WTC11 (cell line): ENCODE measurements at regions not wholly inside any gene's neighbourhood (a gene's known extent, or its start where the extent isn't known, plus 50 kb on each side); places are given as distances from the start of the nearest gene placed in this dataset.

Source experiments
- CREB1 ChIP-seq: sonication (generic); formaldehyde crosslinking; IDR thresholded peaks from 2 replicates; pipeline ENCODE4 v1.8.0; 2023; ENCODE audit warnings: mild to moderate bottlenecking, missing genetic modification reagents
- ESRRA ChIP-seq: sonication (generic); formaldehyde crosslinking; IDR thresholded peaks from 2 replicates; pipeline ENCODE4 v1.8.1; 2022; ENCODE audit warnings: mild to moderate bottlenecking, missing genetic modification reagents, borderline replicate concordance
- JUN ChIP-seq: sonication (generic); formaldehyde crosslinking; IDR thresholded peaks from 2 replicates; pipeline ENCODE4 v1.8.0; 2023; ENCODE audit warnings: mild to moderate bottlenecking, missing genetic modification reagents
- MAX ChIP-seq: sonication (generic); formaldehyde crosslinking; IDR thresholded peaks from 2 replicates; pipeline ENCODE4 v1.8.0; 2022; ENCODE audit warnings: mild to moderate bottlenecking, missing genetic modification reagents
- NR1H2 ChIP-seq: sonication (generic); formaldehyde crosslinking; IDR thresholded peaks from 2 replicates; pipeline ENCODE4 v1.9.0; 2021; ENCODE audit warnings: mild to moderate bottlenecking, moderate library complexity, missing genetic modification reagents
- SMAD3 ChIP-seq: sonication (generic); formaldehyde crosslinking; IDR thresholded peaks from 2 replicates; pipeline ENCODE4 v1.8.0; 2022; ENCODE audit warnings: missing genetic modification reagents, mild to moderate bottlenecking, borderline replicate concordance
- ZMAT4 ChIP-seq: fragments of 250-450 bp; sonication (Bioruptor Pico); IDR thresholded peaks from 2 replicates; pipeline ENCODE4 v1.9.0; 2021; ENCODE audit warnings: mild to moderate bottlenecking
- TF ChIP-seq, protein P1 (sequence below): sonication (generic); formaldehyde crosslinking; IDR thresholded peaks from 2 replicates; pipeline ENCODE4 v1.8.0; 2022; ENCODE audit warnings: mild to moderate bottlenecking, missing genetic modification reagents
- TF ChIP-seq, protein P2 (sequence below): fragments of 200-600 bp; IDR thresholded peaks from 2 replicates; pipeline ENCODE4 v1.8.0; 2022; ENCODE audit warnings: antibody characterized with exemption
- TF ChIP-seq, protein P3 (sequence below): sonication (generic); formaldehyde crosslinking; IDR thresholded peaks from 2 replicates; pipeline ENCODE4 v1.8.1; 2022; ENCODE audit warnings: missing genetic modification reagents, borderline replicate concordance
- TF ChIP-seq, protein P4 (sequence below): sonication (generic); formaldehyde crosslinking; IDR thresholded peaks from 2 replicates; pipeline ENCODE4 v1.8.0; 2023; ENCODE audit warnings: missing genetic modification reagents
- TF ChIP-seq, protein P5 (sequence below): sonication (generic); formaldehyde crosslinking; IDR thresholded peaks from 2 replicates; pipeline ENCODE4 v1.8.0; 2022; ENCODE audit warnings: missing genetic modification reagents

DNA sequence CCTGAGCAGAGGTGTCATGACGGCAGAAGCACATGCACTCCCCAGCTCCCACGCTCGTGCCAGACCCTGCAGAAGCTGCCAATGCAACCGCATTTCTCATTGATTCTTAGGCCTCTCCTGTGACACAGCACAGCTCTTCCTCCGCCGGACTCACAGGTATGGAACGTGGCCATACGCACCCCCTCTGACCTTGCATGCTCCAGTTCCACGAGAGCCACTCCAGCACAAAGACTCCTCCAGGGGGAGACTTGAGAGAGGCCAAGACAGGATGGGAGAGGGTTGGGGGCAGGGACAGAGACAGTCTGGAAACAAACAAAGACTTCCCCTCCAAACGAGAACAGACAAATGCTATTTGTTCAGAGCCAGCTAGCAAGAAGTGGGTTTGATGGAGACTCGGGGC is 124.3 kb upstream of the PPP2R2D start:
- TF ChIP-seq ZMAT4 (CRISPR knock-in tag) = no peak
- TF ChIP-seq, protein P1, sequence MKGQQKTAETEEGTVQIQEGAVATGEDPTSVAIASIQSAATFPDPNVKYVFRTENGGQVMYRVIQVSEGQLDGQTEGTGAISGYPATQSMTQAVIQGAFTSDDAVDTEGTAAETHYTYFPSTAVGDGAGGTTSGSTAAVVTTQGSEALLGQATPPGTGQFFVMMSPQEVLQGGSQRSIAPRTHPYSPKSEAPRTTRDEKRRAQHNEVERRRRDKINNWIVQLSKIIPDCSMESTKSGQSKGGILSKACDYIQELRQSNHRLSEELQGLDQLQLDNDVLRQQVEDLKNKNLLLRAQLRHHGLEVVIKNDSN (CRISPR knock-in tag) = no peak
- no peak for TF ChIP-seq NR1H2 (CRISPR knock-in tag)
- TF ChIP-seq, protein P2, sequence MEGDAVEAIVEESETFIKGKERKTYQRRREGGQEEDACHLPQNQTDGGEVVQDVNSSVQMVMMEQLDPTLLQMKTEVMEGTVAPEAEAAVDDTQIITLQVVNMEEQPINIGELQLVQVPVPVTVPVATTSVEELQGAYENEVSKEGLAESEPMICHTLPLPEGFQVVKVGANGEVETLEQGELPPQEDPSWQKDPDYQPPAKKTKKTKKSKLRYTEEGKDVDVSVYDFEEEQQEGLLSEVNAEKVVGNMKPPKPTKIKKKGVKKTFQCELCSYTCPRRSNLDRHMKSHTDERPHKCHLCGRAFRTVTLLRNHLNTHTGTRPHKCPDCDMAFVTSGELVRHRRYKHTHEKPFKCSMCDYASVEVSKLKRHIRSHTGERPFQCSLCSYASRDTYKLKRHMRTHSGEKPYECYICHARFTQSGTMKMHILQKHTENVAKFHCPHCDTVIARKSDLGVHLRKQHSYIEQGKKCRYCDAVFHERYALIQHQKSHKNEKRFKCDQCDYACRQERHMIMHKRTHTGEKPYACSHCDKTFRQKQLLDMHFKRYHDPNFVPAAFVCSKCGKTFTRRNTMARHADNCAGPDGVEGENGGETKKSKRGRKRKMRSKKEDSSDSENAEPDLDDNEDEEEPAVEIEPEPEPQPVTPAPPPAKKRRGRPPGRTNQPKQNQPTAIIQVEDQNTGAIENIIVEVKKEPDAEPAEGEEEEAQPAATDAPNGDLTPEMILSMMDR = no peak
- TF ChIP-seq MAX (CRISPR knock-in tag) = no peak
- TF ChIP-seq ESRRA (CRISPR knock-in tag) = no peak
- TF ChIP-seq, protein P3, sequence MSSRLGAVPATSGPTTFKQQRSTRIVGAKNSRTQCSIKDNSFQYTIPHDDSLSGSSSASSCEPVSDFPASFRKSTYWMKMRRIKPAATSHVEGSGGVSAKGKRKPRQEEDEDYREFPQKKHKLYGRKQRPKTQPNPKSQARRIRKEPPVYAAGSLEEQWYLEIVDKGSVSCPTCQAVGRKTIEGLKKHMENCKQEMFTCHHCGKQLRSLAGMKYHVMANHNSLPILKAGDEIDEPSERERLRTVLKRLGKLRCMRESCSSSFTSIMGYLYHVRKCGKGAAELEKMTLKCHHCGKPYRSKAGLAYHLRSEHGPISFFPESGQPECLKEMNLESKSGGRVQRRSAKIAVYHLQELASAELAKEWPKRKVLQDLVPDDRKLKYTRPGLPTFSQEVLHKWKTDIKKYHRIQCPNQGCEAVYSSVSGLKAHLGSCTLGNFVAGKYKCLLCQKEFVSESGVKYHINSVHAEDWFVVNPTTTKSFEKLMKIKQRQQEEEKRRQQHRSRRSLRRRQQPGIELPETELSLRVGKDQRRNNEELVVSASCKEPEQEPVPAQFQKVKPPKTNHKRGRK (CRISPR knock-in tag) = no peak
- TF ChIP-seq SMAD3 (CRISPR knock-in tag) = no peak
- TF ChIP-seq CREB1 (CRISPR knock-in tag) = no peak
- no peak for TF ChIP-seq JUN (CRISPR knock-in tag)
- TF ChIP-seq, protein P4, sequence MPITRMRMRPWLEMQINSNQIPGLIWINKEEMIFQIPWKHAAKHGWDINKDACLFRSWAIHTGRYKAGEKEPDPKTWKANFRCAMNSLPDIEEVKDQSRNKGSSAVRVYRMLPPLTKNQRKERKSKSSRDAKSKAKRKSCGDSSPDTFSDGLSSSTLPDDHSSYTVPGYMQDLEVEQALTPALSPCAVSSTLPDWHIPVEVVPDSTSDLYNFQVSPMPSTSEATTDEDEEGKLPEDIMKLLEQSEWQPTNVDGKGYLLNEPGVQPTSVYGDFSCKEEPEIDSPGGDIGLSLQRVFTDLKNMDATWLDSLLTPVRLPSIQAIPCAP (CRISPR knock-in tag) = no peak
- TF ChIP-seq, protein P5, sequence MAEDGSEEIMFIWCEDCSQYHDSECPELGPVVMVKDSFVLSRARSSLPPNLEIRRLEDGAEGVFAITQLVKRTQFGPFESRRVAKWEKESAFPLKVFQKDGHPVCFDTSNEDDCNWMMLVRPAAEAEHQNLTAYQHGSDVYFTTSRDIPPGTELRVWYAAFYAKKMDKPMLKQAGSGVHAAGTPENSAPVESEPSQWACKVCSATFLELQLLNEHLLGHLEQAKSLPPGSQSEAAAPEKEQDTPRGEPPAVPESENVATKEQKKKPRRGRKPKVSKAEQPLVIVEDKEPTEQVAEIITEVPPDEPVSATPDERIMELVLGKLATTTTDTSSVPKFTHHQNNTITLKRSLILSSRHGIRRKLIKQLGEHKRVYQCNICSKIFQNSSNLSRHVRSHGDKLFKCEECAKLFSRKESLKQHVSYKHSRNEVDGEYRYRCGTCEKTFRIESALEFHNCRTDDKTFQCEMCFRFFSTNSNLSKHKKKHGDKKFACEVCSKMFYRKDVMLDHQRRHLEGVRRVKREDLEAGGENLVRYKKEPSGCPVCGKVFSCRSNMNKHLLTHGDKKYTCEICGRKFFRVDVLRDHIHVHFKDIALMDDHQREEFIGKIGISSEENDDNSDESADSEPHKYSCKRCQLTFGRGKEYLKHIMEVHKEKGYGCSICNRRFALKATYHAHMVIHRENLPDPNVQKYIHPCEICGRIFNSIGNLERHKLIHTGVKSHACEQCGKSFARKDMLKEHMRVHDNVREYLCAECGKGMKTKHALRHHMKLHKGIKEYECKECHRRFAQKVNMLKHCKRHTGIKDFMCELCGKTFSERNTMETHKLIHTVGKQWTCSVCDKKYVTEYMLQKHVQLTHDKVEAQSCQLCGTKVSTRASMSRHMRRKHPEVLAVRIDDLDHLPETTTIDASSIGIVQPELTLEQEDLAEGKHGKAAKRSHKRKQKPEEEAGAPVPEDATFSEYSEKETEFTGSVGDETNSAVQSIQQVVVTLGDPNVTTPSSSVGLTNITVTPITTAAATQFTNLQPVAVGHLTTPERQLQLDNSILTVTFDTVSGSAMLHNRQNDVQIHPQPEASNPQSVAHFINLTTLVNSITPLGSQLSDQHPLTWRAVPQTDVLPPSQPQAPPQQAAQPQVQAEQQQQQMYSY (CRISPR knock-in tag) = no peak
